Forelimb muscle (tissue), 1 donor: ENCODE measurements at regions not wholly inside any gene's neighbourhood (a gene's known extent, or its start where the extent isn't known, plus 50 kb on each side); places are given as distances from the start of the nearest gene placed in this dataset.
"Not testable (repeated sequence)": the region's sequence is repeated elsewhere in the genome, so short reads cannot be mapped to it uniquely, and the experiment has no call there.

Experiments used
- DNase-seq: peaks from one replicate; pipeline ENCODE4 v3.0.0-alpha.2; 2013; ENCODE audit warnings: low read depth

- DNase-seq: not testable (repeated sequence)
Observed at GRCh38 chr5:98546924-98547323, 226.5 kb upstream of the RGMB start.

- DNase-seq: no peak
Observed at GRCh38 chr5:98556712-98557111, 216.8 kb upstream of the RGMB start.

- no peak for DNase-seq
Observed at GRCh38 chr5:98557916-98558315, 215.5 kb upstream of the RGMB start.

- no peak for DNase-seq
Observed at GRCh38 chr5:98563885-98564653, 209.4 kb upstream of the RGMB start.

- DNase-seq: no peak
Observed at GRCh38 chr5:98564836-98565235, 208.6 kb upstream of the RGMB start.

- DNase-seq: no peak
Observed at GRCh38 chr5:98568336-98568735, 205.1 kb upstream of the RGMB start.

- DNase-seq: no peak
Observed at GRCh38 chr5:98569288-98569687, 204.2 kb upstream of the RGMB start.

- no peak for DNase-seq
Observed at GRCh38 chr5:98570010-98570409, 203.5 kb upstream of the RGMB start.

GRCh38 chr5:98570661-98571191 is 202.7 kb upstream of the RGMB start:
- DNase-seq: no peak

GRCh38 chr5:98573834-98574320 is 199.6 kb upstream of the RGMB start:
- DNase-seq: no peak

- no peak for DNase-seq
Observed at GRCh38 chr5:98576275-98576674, 197.2 kb upstream of the RGMB start.

- DNase-seq: no peak
Observed at GRCh38 chr5:98578438-98578837, 195.0 kb upstream of the RGMB start.

GRCh38 chr5:98581112-98581997 is 192.1 kb upstream of the RGMB start:
- no peak for DNase-seq

GRCh38 chr5:98583586-98583985 is 189.9 kb upstream of the RGMB start:
- DNase-seq: no peak

GRCh38 chr5:98585661-98586310 is 187.7 kb upstream of the RGMB start:
- DNase-seq: no peak

- no peak for DNase-seq
Observed at GRCh38 chr5:98586581-98586980, 186.9 kb upstream of the RGMB start.

GRCh38 chr5:98587166-98587565 is 186.3 kb upstream of the RGMB start:
- DNase-seq: no peak

- no peak for DNase-seq
Observed at GRCh38 chr5:98588215-98588614, 185.2 kb upstream of the RGMB start.

- DNase-seq: no peak
Observed at GRCh38 chr5:98593418-98593817, 180.0 kb upstream of the RGMB start.

GRCh38 chr5:98594098-98594497 is 179.4 kb upstream of the RGMB start:
- no peak for DNase-seq

- DNase-seq: no peak
Observed at GRCh38 chr5:98599016-98599415, 174.4 kb upstream of the RGMB start.

GRCh38 chr5:98602534-98603112 is 170.8 kb upstream of the RGMB start:
- DNase-seq: no peak
